Medulla oblongata (tissue), 1 donor: ENCODE measurements at regions not wholly inside any gene's neighbourhood (a gene's known extent, or its start where the extent isn't known, plus 50 kb on each side); places are given as distances from the start of the nearest gene placed in this dataset.

ENCODE experiments used
- DNase-seq: peaks from one replicate; pipeline ENCODE4 v3.0.0-alpha.2; 2015; ENCODE audit errors: extremely low spot score

GRCh38 chr14:101135796-101136742, 232.5 kb upstream of the RTL1 start:
- peak; percentile 21 for DNase-seq

- DNase-seq = no peak
Measured at GRCh38 chr14:101137234-101137633, 233.7 kb upstream of the RTL1 start.

- no peak for DNase-seq
Measured at GRCh38 chr14:101147848-101148247, 244.3 kb upstream of the RTL1 start.

- no peak for DNase-seq
Measured at GRCh38 chr14:101150039-101150610, 246.6 kb upstream of the RTL1 start.

GRCh38 chr14:101151226-101151926, 247.9 kb upstream of the RTL1 start:
- no peak for DNase-seq

GRCh38 chr14:101151927-101152305, 248.4 kb upstream of the RTL1 start:
- no peak for DNase-seq

- no peak for DNase-seq
Measured at GRCh38 chr14:101152855-101153254, 249.3 kb upstream of the RTL1 start.

GRCh38 chr14:101153691-101154090, 250.2 kb upstream of the RTL1 start:
- DNase-seq = no peak

- no peak for DNase-seq
Measured at GRCh38 chr14:101155575-101155974, 252.1 kb upstream of the RTL1 start.

- DNase-seq = no peak
Measured at GRCh38 chr14:101167428-101167827, 263.9 kb upstream of the RTL1 start.

GRCh38 chr14:101169267-101169666, 265.7 kb upstream of the RTL1 start:
- DNase-seq = no peak

- no peak for DNase-seq
Measured at GRCh38 chr14:101171650-101172049, 268.1 kb upstream of the RTL1 start.

GRCh38 chr14:101173698-101174521, 270.4 kb upstream of the RTL1 start:
- DNase-seq = no peak

- no peak for DNase-seq
Measured at GRCh38 chr14:101174522-101174838, 271.0 kb upstream of the RTL1 start.

GRCh38 chr14:101174980-101175606, 271.6 kb upstream of the RTL1 start:
- DNase-seq = no peak

GRCh38 chr14:101175731-101176534, 272.4 kb upstream of the RTL1 start:
- DNase-seq = no peak

GRCh38 chr14:101176535-101177205, 273.1 kb upstream of the RTL1 start:
- no peak for DNase-seq

GRCh38 chr14:101177301-101177971, 273.9 kb upstream of the RTL1 start:
- no peak for DNase-seq
